CD4-positive, alpha-beta T cell treated with Interferon gamma for 1 hour (primary cell): ENCODE measurements at regions not wholly inside any gene's neighbourhood (a gene's known extent, or its start where the extent isn't known, plus 50 kb on each side); places are given as distances from the start of the nearest gene placed in this dataset.

Experiments
- DNase-seq: peaks from one replicate; pipeline ENCODE4 v3.0.0-alpha.2; 2020

DNA sequence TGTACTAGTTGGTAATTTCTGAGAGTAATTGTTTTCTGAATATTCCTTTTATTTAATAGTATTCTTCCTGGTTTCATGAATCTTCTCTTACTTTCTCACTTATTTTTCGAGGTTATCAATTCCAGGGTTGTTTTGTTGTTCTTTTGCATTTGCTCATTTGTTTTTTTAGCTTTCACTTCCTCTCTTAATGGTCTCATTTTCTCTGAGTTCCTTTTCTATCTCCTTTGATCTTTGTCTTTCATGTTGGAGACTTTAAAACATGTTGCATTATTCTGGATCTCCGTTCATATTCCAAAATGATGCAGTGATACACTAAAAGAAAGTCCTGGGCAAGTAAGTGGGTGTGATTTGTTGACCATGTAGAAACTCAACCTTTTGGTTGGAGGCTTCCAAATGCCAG lies 345.3 kb upstream of the SLC35B3 start:
- no peak for DNase-seq

GRCh38 chr6:8764733-8765132 lies 329.4 kb upstream of the SLC35B3 start:
- no peak for DNase-seq

DNA sequence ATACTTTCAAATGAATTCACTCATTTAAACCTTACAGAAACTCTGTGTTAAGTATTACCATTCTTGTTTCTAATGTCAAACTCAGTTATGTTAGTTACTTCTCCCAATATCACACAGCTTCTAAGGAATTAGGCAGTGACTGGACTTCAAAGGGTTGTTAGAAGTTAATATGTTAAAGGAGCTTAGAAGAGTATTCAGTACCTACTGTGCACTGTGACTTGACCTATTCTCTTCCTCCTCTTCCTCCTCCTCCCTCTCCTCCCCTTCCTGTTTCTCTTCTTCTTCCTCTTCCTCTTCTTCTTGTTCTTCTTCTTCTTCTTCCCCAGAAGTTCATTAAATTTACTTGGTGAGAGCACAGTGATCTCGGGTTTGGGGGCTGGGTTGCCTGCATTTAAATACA lies 325.6 kb upstream of the SLC35B3 start:
- DNase-seq, result no peak

DNA sequence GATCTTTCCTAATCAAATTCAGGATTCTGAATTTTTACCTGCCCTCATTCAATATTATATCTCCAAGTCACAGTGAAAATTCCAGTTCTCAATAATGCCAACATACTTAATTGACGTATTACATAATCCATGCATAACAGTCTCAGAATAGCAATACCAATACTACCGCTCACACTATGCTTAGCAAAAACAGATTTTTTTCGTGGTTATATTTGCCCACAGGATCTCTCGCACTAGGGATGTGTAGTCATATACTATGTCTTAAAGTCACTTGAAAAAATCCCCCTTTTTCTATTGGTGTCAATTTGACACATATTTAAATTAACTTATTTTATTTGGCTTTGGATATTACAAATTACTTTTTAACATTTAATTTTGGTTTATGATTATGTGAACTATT lies 323.1 kb upstream of the SLC35B3 start:
- DNase-seq, result no peak

GRCh38 chr6:8750627-8751026 lies 315.3 kb upstream of the SLC35B3 start:
- DNase-seq, result no peak

GRCh38 chr6:8749465-8749864 lies 314.1 kb upstream of the SLC35B3 start:
- DNase-seq, result no peak

DNA sequence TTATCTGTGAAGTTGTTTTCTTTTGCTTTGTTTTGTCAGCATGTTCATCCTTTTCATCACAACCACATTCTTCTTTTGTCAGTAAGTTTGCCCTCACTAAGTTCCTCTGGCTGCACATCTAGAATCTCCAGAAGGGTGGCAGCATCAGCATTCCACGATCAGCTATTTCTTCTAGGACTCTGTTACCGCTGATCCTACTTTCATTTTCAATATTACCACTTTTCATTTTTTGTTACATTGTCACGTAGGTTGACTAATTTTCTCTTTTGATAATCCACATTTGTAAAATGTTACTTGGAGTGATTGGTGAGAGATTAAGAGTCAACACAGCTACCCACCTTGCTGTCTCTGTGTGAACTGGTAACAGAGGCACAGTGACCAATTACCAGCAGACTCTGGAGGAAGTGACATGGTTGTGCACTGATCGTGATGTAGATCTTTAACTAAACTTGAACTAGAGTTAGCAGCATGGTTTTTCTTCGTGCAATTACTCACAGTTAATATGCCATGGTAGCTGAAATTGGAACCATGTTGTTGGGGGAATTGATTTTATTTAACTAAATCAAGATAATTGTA lies 307.9 kb upstream of the SLC35B3 start:
- no peak for DNase-seq

GRCh38 chr6:8739454-8739853 lies 304.1 kb upstream of the SLC35B3 start:
- no peak for DNase-seq

- no peak for DNase-seq
Measured at GRCh38 chr6:8738951-8739350, 303.6 kb upstream of the SLC35B3 start.

DNA sequence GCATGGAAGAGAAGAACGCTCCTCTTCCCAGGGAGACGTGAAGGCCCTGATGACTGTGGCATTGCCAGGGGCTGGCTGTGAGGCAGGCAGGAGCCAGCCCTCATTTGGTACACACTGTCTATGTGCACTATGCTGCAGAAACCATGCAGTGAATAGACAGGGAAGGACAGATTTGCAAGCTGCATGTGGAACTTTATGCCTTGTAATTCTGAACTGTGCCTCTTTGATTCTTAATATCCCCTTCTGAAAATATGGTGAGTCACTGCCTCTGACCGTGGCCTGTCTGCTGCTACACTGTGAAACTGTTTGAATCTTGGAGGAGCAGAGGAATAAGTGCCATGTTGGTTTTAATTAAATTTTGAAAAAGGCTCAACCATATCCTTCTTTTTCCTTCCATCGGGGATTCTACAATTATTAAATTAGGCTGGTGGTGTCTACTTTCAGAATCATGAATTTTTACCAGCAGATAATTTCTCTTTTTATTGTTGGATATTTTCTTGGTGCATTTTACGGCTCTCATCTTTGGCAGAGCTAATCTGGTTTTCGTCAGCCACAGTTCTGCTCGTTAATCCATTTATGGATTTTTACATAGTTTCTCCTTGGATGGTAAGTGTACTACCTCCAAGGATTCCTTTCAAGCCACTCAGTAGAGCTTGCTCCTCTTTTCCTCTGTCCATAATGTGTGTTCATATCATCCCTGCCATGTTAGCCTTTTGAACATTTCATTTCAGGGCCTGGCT lies 301.0 kb upstream of the SLC35B3 start:
- no peak for DNase-seq

- DNase-seq, result no peak
Measured at GRCh38 chr6:8733879-8734278, 298.5 kb upstream of the SLC35B3 start.

- no peak for DNase-seq
Measured at GRCh38 chr6:8731874-8732273, 296.5 kb upstream of the SLC35B3 start.

- no peak for DNase-seq
Measured at GRCh38 chr6:8710668-8711431, 275.5 kb upstream of the SLC35B3 start.

- DNase-seq, result no peak
Measured at GRCh38 chr6:8707956-8708772, 272.8 kb upstream of the SLC35B3 start.

DNA sequence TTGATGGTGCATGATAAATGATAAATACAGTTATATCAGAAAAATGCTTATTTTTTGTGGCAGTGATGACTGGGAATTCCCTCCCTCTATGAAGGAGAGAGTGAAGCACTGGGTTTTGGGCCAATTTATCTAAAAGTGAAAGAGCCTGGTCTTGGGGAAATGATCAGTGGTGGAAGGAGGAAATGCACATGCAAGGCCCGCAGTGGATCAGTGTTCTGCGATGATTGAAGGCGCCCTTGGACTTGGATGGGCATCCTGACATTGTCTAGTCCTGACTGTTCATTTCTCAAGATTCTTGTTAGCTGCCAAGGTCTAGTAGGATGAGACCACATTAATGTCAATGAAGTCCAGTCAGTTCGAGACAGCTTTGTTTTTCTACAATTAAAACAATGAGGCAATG lies 272.0 kb upstream of the SLC35B3 start:
- DNase-seq, result no peak

GRCh38 chr6:8705435-8706020 lies 270.2 kb upstream of the SLC35B3 start:
- no peak for DNase-seq

DNA sequence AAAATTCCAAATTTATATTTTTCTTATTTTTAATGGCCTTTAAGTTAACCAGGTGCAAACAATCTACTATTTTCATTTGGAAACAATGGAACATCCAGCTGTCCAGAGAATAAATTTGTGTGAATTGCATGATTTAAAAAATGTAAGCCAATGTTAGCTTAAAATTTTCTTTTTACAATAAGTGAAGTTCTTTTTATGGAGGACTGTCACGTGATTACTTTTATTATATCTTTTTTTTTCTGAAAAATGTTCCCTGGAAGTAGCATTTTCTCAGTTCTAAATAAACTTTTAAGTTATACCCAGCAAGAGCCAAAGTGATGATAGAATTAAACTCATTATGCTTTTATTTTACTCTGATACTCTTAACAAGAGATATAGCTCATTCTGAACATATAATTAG lies 267.7 kb upstream of the SLC35B3 start:
- no peak for DNase-seq

DNA sequence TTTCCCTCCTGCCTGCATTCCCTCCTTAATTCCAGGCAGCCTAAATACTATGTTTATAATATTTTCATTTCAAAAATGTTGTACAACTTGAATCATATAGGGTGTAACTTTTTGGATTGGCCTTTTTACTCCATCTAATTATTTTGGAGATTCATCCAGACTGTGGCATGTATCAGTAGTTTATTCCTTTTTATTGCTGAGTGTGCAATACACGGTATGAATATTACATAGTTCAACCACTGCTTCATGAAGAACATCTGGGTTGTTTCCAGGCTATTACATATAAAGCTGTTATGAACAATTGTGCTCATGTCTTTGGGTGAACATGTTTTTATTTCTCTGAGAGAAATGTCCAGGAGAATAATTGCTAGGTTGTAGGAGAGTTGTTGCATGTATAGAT lies 253.5 kb upstream of the SLC35B3 start:
- DNase-seq, result no peak

DNA sequence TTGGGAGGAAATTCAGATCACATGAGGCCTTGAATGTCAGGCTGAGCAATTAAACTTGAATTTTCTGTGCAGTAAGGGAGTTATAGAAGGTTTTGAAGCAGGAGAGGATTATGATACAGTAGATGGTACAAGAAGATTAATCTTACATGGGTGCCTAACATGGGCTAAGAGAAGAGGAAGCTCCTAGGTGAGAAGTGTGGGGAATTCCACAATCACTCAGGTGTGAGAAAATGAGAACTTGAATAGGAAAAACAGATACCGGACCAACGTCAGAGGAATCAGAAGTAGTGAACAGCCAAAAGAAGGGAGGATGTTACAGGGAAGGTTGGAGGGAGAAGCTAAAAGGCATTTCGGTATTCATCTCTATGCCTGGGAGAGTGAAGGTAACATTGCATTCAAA lies 250.7 kb upstream of the SLC35B3 start:
- DNase-seq, result no peak

GRCh38 chr6:8683204-8683603 lies 247.9 kb upstream of the SLC35B3 start:
- DNase-seq, result no peak

DNA sequence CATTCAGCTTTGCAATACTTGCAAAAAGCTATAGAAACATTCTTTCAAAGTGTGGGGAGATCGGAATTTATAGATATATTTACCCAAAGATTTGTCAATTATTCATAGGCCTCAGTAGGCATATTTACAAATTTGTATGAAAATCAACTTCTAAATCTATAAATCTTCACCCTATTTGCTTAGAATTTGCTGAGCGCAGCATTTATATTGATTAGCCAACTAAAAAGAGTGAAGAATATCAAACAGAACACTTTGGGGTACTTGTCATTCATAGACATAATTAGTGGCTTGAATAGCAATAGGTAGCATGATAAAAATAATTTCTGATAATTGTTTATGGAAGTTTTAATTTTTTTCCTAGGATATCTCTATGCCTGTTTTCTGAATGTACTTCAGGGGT lies 244.5 kb upstream of the SLC35B3 start:
- DNase-seq, result no peak

DNA sequence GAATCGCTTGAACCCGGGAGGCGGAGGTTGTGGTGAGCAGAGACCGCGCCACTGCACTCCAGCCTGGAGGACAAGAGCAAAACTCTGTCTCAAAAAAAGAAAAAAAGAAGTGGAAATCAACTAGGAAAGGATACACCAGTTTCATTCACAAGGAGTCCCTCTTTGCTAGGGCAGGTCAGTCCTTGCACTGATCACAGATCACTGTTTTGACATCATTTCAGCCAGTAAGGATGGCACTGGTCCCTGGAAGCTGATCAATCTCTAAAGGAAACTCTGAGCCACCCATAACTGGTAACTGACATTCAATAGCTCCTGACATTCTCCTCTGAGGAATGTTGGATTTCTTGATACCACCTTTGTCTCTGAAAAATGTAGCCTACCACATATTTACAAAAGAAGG lies 243.1 kb upstream of the SLC35B3 start:
- DNase-seq, result no peak

DNA sequence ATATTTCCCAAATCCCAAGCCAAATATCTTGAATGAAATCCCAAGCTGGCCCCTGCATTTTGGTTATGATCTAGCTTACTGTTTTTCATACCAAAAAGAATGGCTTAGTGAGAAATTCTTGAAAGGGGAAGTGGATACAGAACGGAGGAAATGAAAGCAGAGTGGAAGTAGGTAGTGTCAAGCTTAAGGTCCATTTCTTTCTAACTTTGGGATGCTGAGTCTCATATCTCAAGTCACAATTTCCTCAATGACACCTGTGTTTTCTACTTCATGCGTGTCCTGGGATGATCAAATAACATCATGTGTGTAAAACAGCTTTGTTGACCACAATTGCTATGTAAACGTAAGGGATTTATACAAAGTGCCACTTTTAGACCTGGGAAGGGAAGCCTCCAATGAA lies 238.8 kb upstream of the SLC35B3 start:
- DNase-seq, result no peak
